ENCODE measurements at regions not wholly inside any gene's neighbourhood (a gene's known extent, or its start where the extent isn't known, plus 50 kb on each side); places are given as distances from the start of the nearest gene placed in this dataset.
A peak's percentile ranks its signal among the peaks of the same experiment; 100 is the strongest.
"Not testable (repeated sequence)": the region's sequence is repeated elsewhere in the genome, so short reads cannot be mapped to it uniquely, and the experiment has no call there.

GRCh38 chr16:5257462-5257861, 159.9 kb upstream of the EEF2KMT start (continued):
- TF ChIP-seq, protein P1, sequence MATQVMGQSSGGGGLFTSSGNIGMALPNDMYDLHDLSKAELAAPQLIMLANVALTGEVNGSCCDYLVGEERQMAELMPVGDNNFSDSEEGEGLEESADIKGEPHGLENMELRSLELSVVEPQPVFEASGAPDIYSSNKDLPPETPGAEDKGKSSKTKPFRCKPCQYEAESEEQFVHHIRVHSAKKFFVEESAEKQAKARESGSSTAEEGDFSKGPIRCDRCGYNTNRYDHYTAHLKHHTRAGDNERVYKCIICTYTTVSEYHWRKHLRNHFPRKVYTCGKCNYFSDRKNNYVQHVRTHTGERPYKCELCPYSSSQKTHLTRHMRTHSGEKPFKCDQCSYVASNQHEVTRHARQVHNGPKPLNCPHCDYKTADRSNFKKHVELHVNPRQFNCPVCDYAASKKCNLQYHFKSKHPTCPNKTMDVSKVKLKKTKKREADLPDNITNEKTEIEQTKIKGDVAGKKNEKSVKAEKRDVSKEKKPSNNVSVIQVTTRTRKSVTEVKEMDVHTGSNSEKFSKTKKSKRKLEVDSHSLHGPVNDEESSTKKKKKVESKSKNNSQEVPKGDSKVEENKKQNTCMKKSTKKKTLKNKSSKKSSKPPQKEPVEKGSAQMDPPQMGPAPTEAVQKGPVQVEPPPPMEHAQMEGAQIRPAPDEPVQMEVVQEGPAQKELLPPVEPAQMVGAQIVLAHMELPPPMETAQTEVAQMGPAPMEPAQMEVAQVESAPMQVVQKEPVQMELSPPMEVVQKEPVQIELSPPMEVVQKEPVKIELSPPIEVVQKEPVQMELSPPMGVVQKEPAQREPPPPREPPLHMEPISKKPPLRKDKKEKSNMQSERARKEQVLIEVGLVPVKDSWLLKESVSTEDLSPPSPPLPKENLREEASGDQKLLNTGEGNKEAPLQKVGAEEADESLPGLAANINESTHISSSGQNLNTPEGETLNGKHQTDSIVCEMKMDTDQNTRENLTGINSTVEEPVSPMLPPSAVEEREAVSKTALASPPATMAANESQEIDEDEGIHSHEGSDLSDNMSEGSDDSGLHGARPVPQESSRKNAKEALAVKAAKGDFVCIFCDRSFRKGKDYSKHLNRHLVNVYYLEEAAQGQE (IDR thresholded peaks at IDR 0.05; ENCODE audit: unreplicated experiment): no peak
- no peak for TF ChIP-seq EZH2 (IDR thresholded peaks at IDR 0.05; ENCODE audit: low read depth, unreplicated experiment)
- TF ChIP-seq NANOG (IDR thresholded peaks at IDR 0.05; ENCODE audit: borderline replicate concordance): no peak
- TF ChIP-seq CREB1 (CRISPR knock-in tag; IDR thresholded peaks at IDR 0.05; ENCODE audit: low read depth): no peak

DNA sequence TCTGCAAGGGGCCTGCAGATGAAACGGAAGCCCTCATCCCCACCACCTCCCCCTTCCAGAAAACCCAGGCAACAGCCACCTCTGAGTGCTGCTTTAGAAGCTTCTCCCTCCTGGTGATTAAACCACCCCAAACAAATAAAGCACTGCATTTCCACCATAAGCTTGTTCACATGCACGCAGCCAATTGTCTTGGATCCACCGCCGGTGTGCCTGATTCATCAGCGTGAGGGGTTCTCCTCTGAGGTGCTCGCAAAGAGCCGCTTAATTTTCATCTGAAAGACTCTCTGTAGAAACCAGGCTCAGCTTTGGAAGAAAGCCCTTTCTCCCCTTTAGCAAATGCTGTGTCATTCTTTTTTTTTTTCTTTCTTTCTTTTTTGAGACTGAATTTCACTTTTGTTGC, 155.2 kb upstream of the EEF2KMT start:
- peaks cover 3% of the 10 kb centered on the region for H3K27me3 Mint-ChIP-seq (ENCODE audit: insufficient read depth, low read depth, poor library complexity)
- Histone ChIP-seq H3K27ac (ENCODE audit: low read depth) (peak overlapping the region; percentile 87; the same call in 1 of the 2 replicates), H3K79me2 (replicated peaks; ENCODE audit: insufficient read depth) (no peaks in the 10 kb centered on the region), H3K36me3 (ENCODE audit: insufficient read depth) (no peaks in the 10 kb centered on the region; the same call in 1 of the 2 replicates), H2AFZ (peak overlapping the region; percentile 56; the same call in 1 of the 2 replicates), H3K4me1 (ENCODE audit: insufficient read depth) (peaks cover 26% of the 10 kb centered on the region), H3K4me2 (peak overlapping the region; percentile 46; the same call in 1 of the 2 replicates), H3K4me3 (0 out of 2 replicates have a peak overlapping the region, but pooled peaks have one; percentile 1), H4K20me1 (replicated peaks; ENCODE audit: insufficient read depth) (no peaks in the 10 kb centered on the region), H3F3A (replicated peaks; ENCODE audit: low read depth) (no peaks in the 10 kb centered on the region), H3K9me2 (ENCODE audit: insufficient read depth) (no peaks in the 10 kb centered on the region), H3K27me3 (ENCODE audit: insufficient read depth) (no peaks in the 10 kb centered on the region)
- ATAC-seq (peak; percentile 65; the same call in 2 of the 3 replicates), DNase-seq (ENCODE audit: low spot score) (peak; percentile 54)
- H3K36me3 Mint-ChIP-seq (ENCODE audit: low read depth): peaks cover 6% of the 10 kb centered on the region
- H3K9me3 Mint-ChIP-seq: peaks cover 4% of the 10 kb centered on the region; the same call in 1 of the 3 replicates
- peak overlapping the region; percentile 98 for H3K27ac Mint-ChIP-seq
- peaks cover 67% of the 10 kb centered on the region for H3K4me1 Mint-ChIP-seq
- H3K4me3 Mint-ChIP-seq: no peak overlapping the region; the same call in 2 of the 3 replicates
- TF ChIP-seq ZNF462 (CRISPR knock-in tag; IDR thresholded peaks at IDR 0.05) (peak; percentile 38; the same call in 1 of the 2 replicates), JUNB (IDR thresholded peaks at IDR 0.05; ENCODE audit: unreplicated experiment) (no peak)

DNA sequence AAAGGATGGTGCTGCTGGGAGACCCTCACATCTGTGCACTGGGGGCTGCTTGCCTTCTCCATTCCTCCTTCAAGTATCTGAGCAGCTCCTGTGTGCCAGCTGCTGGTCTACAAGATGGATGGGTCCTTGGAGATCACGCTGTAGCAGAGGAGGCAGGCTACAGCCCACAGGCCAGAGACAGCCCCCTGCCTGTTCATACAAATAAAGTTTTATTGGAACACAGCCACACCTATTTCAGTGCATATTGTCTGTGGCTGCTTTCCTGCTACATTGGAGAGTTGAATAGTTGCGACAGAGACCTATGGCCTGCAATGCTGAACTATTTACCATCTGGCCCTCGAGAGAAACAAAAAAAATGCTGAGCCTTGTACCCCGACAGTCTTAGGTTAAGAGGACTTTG, 149.8 kb upstream of the EEF2KMT start:
- H3K9me3 Mint-ChIP-seq; H3K27me3 ChIP-seq (ENCODE audit: insufficient read depth); H3K79me2 ChIP-seq (replicated peaks; ENCODE audit: insufficient read depth); H2AFZ ChIP-seq; H3K36me3 ChIP-seq (ENCODE audit: insufficient read depth); H3K36me3 Mint-ChIP-seq (ENCODE audit: low read depth); H3K4me2 ChIP-seq; H3K9me2 ChIP-seq (ENCODE audit: insufficient read depth); H3K27ac ChIP-seq (ENCODE audit: low read depth); ATAC-seq; H3K4me3 ChIP-seq; H3K27me3 Mint-ChIP-seq (ENCODE audit: insufficient read depth, low read depth, poor library complexity); DNase-seq (ENCODE audit: low spot score); H4K20me1 ChIP-seq (replicated peaks; ENCODE audit: insufficient read depth); H3F3A ChIP-seq (replicated peaks; ENCODE audit: low read depth); H3K4me3 Mint-ChIP-seq: not testable (repeated sequence)
- peaks cover 38% of the 10 kb centered on the region for H3K4me1 Mint-ChIP-seq
- peak overlapping the region; percentile 74; the same call in 1 of the 2 replicates for H3K27ac Mint-ChIP-seq
- H3K4me1 ChIP-seq (ENCODE audit: insufficient read depth): peaks cover 13% of the 10 kb centered on the region

DNA sequence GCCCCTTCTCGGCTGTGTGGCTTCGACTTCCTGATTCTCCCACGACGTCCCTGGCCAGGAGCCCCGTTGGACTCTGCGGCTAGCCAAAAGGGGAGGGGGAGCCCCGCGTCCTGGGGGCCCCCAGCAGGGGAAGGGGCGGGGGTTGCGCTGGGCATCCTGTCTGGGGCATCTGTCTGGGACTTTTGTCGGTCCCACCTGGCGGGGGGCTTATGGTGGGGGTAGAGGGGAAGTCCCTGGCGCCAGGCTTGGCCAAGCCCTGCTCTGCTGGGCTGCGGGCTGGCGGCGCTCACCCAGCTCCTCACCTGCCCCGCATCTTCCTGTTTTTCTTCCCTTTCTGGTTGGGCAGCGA, 142.7 kb upstream of the EEF2KMT start:
- not testable (repeated sequence) for H3K27ac Mint-ChIP-seq; H3F3A ChIP-seq (replicated peaks; ENCODE audit: low read depth); H3K36me3 ChIP-seq (ENCODE audit: insufficient read depth); H3K9me2 ChIP-seq (ENCODE audit: insufficient read depth); H2AFZ ChIP-seq; H3K4me1 ChIP-seq (ENCODE audit: insufficient read depth); H3K9me3 Mint-ChIP-seq; H3K27me3 ChIP-seq (ENCODE audit: insufficient read depth); H4K20me1 ChIP-seq (replicated peaks; ENCODE audit: insufficient read depth); H3K36me3 Mint-ChIP-seq (ENCODE audit: low read depth); H3K27ac ChIP-seq (ENCODE audit: low read depth); H3K79me2 ChIP-seq (replicated peaks; ENCODE audit: insufficient read depth)
- peak overlapping the region; percentile 78 for H3K4me2 ChIP-seq
- ATAC-seq (peak; percentile 53), DNase-seq (ENCODE audit: low spot score) (peak; percentile 21)
- H3K27me3 Mint-ChIP-seq (ENCODE audit: insufficient read depth, low read depth, poor library complexity): peaks cover 21% of the 10 kb centered on the region
- peak overlapping the region; percentile 74 for H3K4me3 Mint-ChIP-seq
- peak overlapping the region; percentile 62 for H3K4me3 ChIP-seq
- H3K4me1 Mint-ChIP-seq: peaks cover 16% of the 10 kb centered on the region
